HG02870 (cell line): ENCODE measurements at regions not wholly inside any gene's neighbourhood (a gene's known extent, or its start where the extent isn't known, plus 50 kb on each side); places are given as distances from the start of the nearest gene placed in this dataset.
"Not testable (repeated sequence)": the region's sequence is repeated elsewhere in the genome, so short reads cannot be mapped to it uniquely, and the experiment has no call there.

Experiments
- ATAC-seq: cut with Tn5 transposase; IDR thresholded peaks from one replicate; pipeline ENCODE4 v1.9.1; 2021; ENCODE audit warnings: mild to moderate bottlenecking, moderate library complexity; ENCODE audit not compliant: unreplicated experiment

- ATAC-seq, result no peak
Measured at GRCh38 chr2:765369-765768, 88.2 kb upstream of the TMEM18 start.

GRCh38 chr2:763766-764525 is 86.7 kb upstream of the TMEM18 start:
- ATAC-seq, result no peak

- no peak for ATAC-seq
Measured at GRCh38 chr2:762646-763045, 85.4 kb upstream of the TMEM18 start.

- ATAC-seq, result no peak
Measured at GRCh38 chr2:761384-761783, 84.2 kb upstream of the TMEM18 start.

DNA sequence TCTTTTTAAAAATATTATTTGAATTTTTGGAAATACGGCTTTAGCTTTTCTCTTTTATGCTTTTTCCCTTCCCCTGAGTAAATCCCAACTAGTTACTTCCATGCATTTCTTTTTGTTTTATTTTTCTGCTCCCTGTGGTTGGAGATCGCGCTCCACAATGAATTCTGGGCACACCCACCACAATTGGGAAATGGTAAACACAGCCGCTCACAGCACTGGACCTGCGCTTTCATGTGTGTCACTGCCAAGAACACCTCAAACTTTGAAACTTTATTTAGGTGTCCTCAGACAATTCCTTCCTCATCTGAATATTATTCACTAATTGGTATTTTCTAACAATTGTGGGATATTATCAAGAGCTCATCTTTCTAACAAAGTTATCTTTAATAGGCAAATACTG is 82.8 kb upstream of the TMEM18 start:
- ATAC-seq, result no peak

GRCh38 chr2:758073-758820 is 81.0 kb upstream of the TMEM18 start:
- ATAC-seq, result no peak

DNA sequence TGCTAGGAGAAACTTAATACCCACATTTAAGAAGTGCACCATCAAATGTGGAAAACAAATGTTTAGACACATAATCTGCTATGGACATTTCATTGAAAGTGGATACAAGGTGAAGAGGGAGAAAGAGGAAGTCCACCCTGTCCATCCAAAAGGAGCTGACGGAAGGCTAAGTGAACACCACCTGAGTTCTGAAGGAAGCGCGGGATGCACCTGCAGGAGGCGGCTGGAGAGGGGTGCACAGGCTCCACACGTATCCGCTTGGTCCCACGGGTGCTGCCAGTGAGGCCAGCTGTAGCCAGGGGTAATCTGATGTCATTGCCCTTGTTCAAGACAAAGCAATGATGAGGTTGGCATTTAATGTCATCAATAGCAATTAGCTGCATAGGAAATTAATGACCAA is 75.9 kb upstream of the TMEM18 start:
- no peak for ATAC-seq

DNA sequence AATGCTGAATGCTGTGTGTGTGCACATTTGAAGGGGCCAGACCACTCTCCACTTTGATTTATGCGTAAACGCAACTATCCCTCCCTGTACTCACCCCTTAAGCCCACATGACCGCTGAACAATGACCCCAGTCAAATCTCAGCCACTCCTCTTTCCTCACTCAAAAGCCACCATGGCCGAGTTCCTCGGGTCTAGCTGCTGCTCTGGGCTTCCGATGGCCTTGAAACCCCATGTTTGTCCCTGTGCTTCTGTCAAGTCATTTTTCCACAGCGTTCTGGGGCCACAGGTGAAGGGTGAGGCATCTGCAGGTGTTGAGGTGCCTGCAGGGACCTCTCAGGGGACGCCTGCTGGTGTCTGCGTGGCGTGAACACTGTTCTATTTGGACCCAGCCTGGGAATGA is 74.3 kb upstream of the TMEM18 start:
- ATAC-seq, result no peak

DNA sequence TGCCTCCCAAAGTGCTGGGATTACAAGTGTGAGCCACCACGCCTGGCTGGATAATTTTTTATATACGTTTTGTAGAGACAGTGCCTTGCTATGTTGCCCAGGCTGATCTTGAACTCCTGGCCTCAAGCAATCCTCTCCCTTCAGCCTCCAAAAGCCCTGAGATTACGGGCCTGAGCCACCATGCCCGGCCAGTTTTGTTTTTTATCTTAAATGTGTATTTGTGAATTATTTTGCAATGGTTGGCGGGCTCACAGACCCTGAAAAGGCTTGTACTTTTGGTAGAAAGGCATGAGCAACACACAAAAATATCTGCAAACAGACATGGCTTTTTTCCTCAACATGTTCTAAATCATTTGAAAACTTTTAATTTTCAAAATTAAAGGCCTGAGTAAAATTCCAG is 73.4 kb upstream of the TMEM18 start:
- ATAC-seq, result no peak

- no peak for ATAC-seq
Measured at GRCh38 chr2:747762-748351, 70.7 kb upstream of the TMEM18 start.

DNA sequence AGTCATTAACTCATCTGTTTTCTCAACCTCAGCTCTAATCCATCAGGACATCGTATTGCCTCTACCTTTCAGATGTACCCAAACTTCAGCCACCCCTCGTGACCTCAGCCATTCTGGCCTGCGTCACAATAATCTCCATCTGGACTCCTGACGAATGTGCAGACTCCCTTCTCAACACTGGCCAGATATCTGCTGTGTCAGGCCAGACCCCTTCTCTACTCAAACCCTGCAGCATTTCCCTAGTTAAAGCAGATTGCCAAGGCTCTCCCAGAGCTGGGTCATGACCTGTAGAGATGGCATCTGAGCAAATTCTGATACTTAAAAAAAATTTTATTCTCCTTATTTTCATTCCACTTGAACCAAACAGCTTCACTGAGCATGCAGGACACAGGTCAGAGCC is 69.5 kb upstream of the TMEM18 start:
- ATAC-seq, result no peak

GRCh38 chr2:744088-744487 is 66.9 kb upstream of the TMEM18 start:
- no peak for ATAC-seq

GRCh38 chr2:742221-742620 is 65.0 kb upstream of the TMEM18 start:
- ATAC-seq, result no peak

DNA sequence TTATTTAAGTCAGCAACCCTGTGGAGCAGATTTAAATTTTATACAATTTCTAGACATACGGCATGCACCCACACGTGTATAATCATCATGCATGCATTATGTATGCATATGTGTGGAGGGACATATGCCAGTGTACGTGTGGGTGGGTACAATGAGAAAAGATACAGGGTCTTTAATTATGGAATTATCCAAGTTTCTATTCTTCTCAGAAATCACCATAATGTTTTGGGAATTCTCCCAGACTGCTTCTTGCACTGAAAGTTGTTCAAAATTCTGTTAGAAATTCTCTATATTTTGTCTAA is 63.9 kb upstream of the TMEM18 start:
- no peak for ATAC-seq

GRCh38 chr2:740322-741194 is 63.4 kb upstream of the TMEM18 start:
- ATAC-seq, result not testable (repeated sequence)

DNA sequence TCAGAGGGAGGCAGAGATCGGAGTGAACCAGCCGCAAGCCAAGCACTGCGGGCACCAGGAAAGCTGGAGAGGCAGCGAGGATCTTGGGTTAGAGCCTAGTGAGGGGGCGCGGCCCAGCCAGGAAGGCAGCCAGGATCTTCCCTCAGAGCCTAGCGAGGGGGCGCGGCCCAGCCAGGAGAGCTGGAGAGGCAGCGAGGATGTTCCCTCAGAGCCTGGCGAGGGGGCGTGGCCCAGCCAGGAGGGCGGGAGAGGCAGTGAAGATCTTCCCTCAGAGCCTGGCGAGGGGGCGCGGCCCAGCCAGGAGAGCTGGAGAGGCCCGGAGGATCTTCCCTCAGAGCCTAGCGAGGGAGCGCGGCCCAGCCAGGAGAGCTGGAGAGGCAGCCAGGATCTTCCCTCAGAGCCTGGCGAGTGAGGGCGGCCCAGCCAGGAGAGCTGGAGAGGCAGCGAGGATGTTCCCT is 62.7 kb upstream of the TMEM18 start:
- ATAC-seq, result not testable (repeated sequence)

DNA sequence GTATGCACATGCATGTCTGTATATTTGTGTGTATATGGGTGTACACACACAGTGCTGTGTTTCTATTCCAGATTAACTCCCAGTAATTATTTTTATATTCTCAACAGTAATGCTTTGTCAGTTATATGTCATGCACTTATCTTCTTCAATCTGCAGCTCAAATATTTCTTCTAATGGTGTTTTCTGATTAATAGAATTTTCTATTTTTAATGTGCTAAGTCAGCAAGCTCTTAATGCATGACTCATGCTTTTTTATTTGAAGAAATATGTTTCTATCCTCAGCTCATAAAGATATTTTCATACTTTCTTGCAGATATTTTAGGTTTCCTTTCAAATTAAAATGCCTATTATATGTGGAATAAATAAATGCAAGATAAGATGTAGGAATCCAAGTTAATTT is 59.7 kb upstream of the TMEM18 start:
- no peak for ATAC-seq

DNA sequence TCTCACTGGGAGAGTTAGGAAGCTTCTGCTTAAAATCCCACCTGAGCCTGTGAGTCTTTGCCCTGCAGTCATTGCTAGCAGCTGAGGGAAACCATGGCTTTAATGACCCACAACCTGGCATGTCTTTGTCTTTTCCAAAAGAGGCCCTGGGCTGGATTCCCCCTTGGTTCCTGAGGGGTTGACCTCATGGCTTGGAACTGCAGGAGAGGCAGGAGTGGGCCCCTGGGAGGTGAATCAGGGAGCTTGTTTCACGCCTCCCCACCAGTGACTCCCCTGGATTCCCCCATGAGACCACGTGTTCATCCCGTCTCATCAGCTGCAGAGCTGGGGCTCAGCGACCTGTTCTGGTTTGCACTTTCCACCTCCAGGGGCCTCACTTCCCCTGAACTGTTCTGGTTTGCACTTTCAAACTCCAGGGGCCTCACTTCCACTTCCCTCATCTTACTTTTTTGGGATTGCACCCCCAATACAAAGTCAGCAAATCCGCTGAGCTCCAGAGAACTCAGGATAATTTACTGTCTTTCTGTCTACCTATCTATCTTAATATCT is 58.5 kb upstream of the TMEM18 start:
- peak; percentile 87 for ATAC-seq

DNA sequence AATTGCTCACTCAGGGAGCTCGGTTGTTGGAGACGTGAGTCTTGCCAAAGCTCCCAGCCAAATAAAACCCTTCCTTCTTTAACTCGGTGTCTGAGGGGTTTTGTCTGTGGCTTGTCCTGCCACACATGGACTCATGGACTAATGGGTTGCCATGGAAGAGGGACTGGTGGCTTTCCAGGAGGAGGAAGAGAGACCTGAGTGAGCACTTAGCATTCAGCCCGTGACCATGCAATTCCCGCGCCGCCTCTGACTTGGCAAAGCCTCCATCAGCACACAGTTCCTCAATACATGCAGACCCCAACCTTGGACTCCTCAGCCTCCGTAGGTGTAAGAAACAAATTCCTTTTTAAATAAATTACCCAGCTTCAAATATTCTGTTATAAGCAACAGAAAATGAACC is 57.3 kb upstream of the TMEM18 start:
- no peak for ATAC-seq

DNA sequence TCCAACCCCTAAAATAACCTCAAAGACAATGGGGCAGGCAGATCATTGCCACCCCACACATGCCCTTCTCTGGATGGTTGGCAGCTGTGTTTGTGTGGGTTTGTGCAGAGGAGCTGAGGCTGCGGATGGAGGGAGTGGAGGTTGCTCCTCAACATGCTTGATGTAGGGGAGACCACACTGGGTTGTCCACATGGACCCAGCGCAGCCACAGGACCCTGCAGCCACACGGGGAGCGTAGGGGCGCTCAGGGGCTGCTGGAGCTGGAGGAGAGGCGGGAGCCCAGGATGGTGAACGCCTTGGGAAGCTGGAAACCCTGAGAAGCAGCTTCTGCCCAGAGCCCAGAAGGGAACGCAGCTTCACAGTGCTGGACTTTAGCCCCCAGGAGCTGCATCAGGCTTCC is 56.3 kb upstream of the TMEM18 start:
- ATAC-seq, result no peak

GRCh38 chr2:733001-733400 is 55.8 kb upstream of the TMEM18 start:
- ATAC-seq, result no peak
